Activated CD8-positive, alpha-beta T cell treated with anti-CD3 and anti-CD28 coated beads, Interleukin-2, amount 10 ng/mL, durations not matched to agents 7 days and 5 days (primary cell): ENCODE measurements at regions not wholly inside any gene's neighbourhood (a gene's known extent, or its start where the extent isn't known, plus 50 kb on each side); places are given as distances from the start of the nearest gene placed in this dataset.

Experiments
- ATAC-seq: fragments of 150-1000 bp; cut with Tn5 transposase; one replicate; pipeline ENCODE4 v1.10.0; 2021; ENCODE audit warnings: moderate library complexity
- CTCF ChIA-PET: fragments of 350-600 bp; sonication (Branson Sonifier 250); formaldehyde crosslinking; loops from one replicate; lab custom pipeline; 2021; ENCODE audit warnings: antibody characterized with exemption; lab: Charles Lee
- POLR2A ChIA-PET: fragments of 350-600 bp; sonication (Branson Sonifier 250); formaldehyde crosslinking; loops from one replicate; lab custom pipeline; 2021; ENCODE audit warnings: antibody characterized with exemption; lab: Charles Lee
- DNase-seq: peaks from one replicate; pipeline ENCODE4 v3.0.0-alpha.2; 2020
- H3K27ac Mint-ChIP-seq: one replicate; pipeline ENCODE4 v1.8.0; 2021; ENCODE audit warnings: mild to moderate bottlenecking, mixed read lengths
- H3K27me3 Mint-ChIP-seq: one replicate; pipeline ENCODE4 v1.8.0; 2021; ENCODE audit warnings: low read depth, mixed read lengths
- H3K36me3 Mint-ChIP-seq: one replicate; pipeline ENCODE4 v1.8.0; 2021; ENCODE audit warnings: low read depth, mixed read lengths
- H3K4me1 Mint-ChIP-seq: one replicate; pipeline ENCODE4 v1.8.0; 2021; ENCODE audit warnings: low read depth, mixed read lengths
- H3K4me3 Mint-ChIP-seq: one replicate; pipeline ENCODE4 v1.8.0; 2021; ENCODE audit warnings: mild to moderate bottlenecking, mixed read lengths
- H3K9me3 Mint-ChIP-seq: one replicate; pipeline ENCODE4 v1.8.0; 2022; ENCODE audit warnings: mixed read lengths; ENCODE audit not compliant: insufficient read depth

GRCh38 chr4:125444166-125444565 lies 129.4 kb downstream of the FAT4 start:
- Mint-ChIP-seq H3K9me3 (peaks cover 5% of the 10 kb centered on the region), H3K27me3 (no peaks in the 10 kb centered on the region), H3K27ac (no peak overlapping the region), H3K36me3 (no peaks in the 10 kb centered on the region), H3K4me1 (no peaks in the 10 kb centered on the region), H3K4me3 (no peak overlapping the region)
- ATAC-seq (no peak), DNase-seq (no peak)
- CTCF ChIA-PET = no interaction called here
- POLR2A ChIA-PET = no interaction called here

GRCh38 chr4:125445525-125445924 lies 130.8 kb downstream of the FAT4 start:
- Mint-ChIP-seq H3K4me3 (no peak overlapping the region), H3K4me1 (no peaks in the 10 kb centered on the region), H3K27me3 (no peaks in the 10 kb centered on the region), H3K9me3 (peaks cover 5% of the 10 kb centered on the region), H3K27ac (no peak overlapping the region), H3K36me3 (no peaks in the 10 kb centered on the region)
- ATAC-seq (no peak), DNase-seq (no peak)
- POLR2A ChIA-PET = no interaction called here
- CTCF ChIA-PET = no interaction called here

- Mint-ChIP-seq H3K27ac (no peak overlapping the region), H3K4me3 (no peak overlapping the region), H3K27me3 (no peaks in the 10 kb centered on the region), H3K9me3 (peaks cover 5% of the 10 kb centered on the region), H3K36me3 (no peaks in the 10 kb centered on the region), H3K4me1 (no peaks in the 10 kb centered on the region)
- CTCF ChIA-PET = no interaction called here
- DNase-seq = no peak
- POLR2A ChIA-PET = no interaction called here
- ATAC-seq = no peak
Observed at GRCh38 chr4:125447551-125448290, 133.0 kb downstream of the FAT4 start.

- no peaks in the 10 kb centered on the region for H3K27me3 Mint-ChIP-seq
- CTCF ChIA-PET = no interaction called here
Observed at GRCh38 chr4:125456075-125456474, 141.3 kb downstream of the FAT4 start.

GRCh38 chr4:125459531-125459930 lies 144.8 kb downstream of the FAT4 start:
- no peak overlapping the region for H3K4me3 Mint-ChIP-seq
- H3K27ac Mint-ChIP-seq = no peak overlapping the region
- POLR2A ChIA-PET = no interaction called here
- DNase-seq = no peak
- H3K36me3 Mint-ChIP-seq = no peaks in the 10 kb centered on the region
- H3K9me3 Mint-ChIP-seq = no peaks in the 10 kb centered on the region
- CTCF ChIA-PET = no interaction called here
- ATAC-seq = no peak
- H3K4me1 Mint-ChIP-seq = no peaks in the 10 kb centered on the region
- H3K27me3 Mint-ChIP-seq = no peaks in the 10 kb centered on the region

More at GRCh38 chr4:125456075-125456474, 141.3 kb downstream of the FAT4 start:
- no peak overlapping the region for H3K27ac Mint-ChIP-seq
- no peaks in the 10 kb centered on the region for H3K36me3 Mint-ChIP-seq
- no peak overlapping the region for H3K4me3 Mint-ChIP-seq
- ATAC-seq (no peak), DNase-seq (no peak)
- POLR2A ChIA-PET = no interaction called here
- H3K9me3 Mint-ChIP-seq = no peaks in the 10 kb centered on the region
- no peaks in the 10 kb centered on the region for H3K4me1 Mint-ChIP-seq

- Mint-ChIP-seq H3K4me1 (no peaks in the 10 kb centered on the region), H3K36me3 (no peaks in the 10 kb centered on the region), H3K27ac (no peak overlapping the region), H3K4me3 (no peak overlapping the region), H3K9me3 (no peaks in the 10 kb centered on the region), H3K27me3 (no peaks in the 10 kb centered on the region)
- CTCF ChIA-PET = no interaction called here
- ATAC-seq (no peak), DNase-seq (no peak)
- POLR2A ChIA-PET = no interaction called here
Observed at GRCh38 chr4:125461676-125462363, 147.1 kb downstream of the FAT4 start.

GRCh38 chr4:125464146-125464545 lies 149.4 kb downstream of the FAT4 start:
- CTCF ChIA-PET = no interaction called here
- H3K4me3 Mint-ChIP-seq = no peak overlapping the region
- no peak for DNase-seq
- no peak overlapping the region for H3K27ac Mint-ChIP-seq
- H3K9me3 Mint-ChIP-seq = no peaks in the 10 kb centered on the region
- no peaks in the 10 kb centered on the region for H3K27me3 Mint-ChIP-seq
- H3K4me1 Mint-ChIP-seq = no peaks in the 10 kb centered on the region
- no peaks in the 10 kb centered on the region for H3K36me3 Mint-ChIP-seq
- POLR2A ChIA-PET = no interaction called here
- ATAC-seq = no peak

GRCh38 chr4:125481334-125482045 lies 166.7 kb downstream of the FAT4 start:
- Mint-ChIP-seq H3K27ac (no peak overlapping the region), H3K4me1 (no peaks in the 10 kb centered on the region), H3K4me3 (no peak overlapping the region), H3K36me3 (no peaks in the 10 kb centered on the region), H3K9me3 (no peaks in the 10 kb centered on the region), H3K27me3 (no peaks in the 10 kb centered on the region)
- ATAC-seq (no peak), DNase-seq (no peak)
- CTCF ChIA-PET = no interaction called here
- POLR2A ChIA-PET = no interaction called here

- no peaks in the 10 kb centered on the region for H3K9me3 Mint-ChIP-seq
- CTCF ChIA-PET = no interaction called here
- no peaks in the 10 kb centered on the region for H3K27me3 Mint-ChIP-seq
- no peak overlapping the region for H3K27ac Mint-ChIP-seq
- no peak for ATAC-seq
- H3K4me3 Mint-ChIP-seq = no peak overlapping the region
- DNase-seq = no peak
- POLR2A ChIA-PET = no interaction called here
- H3K4me1 Mint-ChIP-seq = no peaks in the 10 kb centered on the region
- no peaks in the 10 kb centered on the region for H3K36me3 Mint-ChIP-seq
Observed at GRCh38 chr4:125482822-125483221, 168.1 kb downstream of the FAT4 start.

- H3K36me3 Mint-ChIP-seq = no peaks in the 10 kb centered on the region
- no peaks in the 10 kb centered on the region for H3K9me3 Mint-ChIP-seq
- no peaks in the 10 kb centered on the region for H3K4me1 Mint-ChIP-seq
- CTCF ChIA-PET = no interaction called here
- no peaks in the 10 kb centered on the region for H3K27me3 Mint-ChIP-seq
- H3K27ac Mint-ChIP-seq = no peak overlapping the region
- POLR2A ChIA-PET = no interaction called here
- ATAC-seq (no peak), DNase-seq (no peak)
- no peak overlapping the region for H3K4me3 Mint-ChIP-seq
Observed at GRCh38 chr4:125483278-125483677, 168.5 kb downstream of the FAT4 start.

- DNase-seq (no peak), ATAC-seq (no peak)
- ChIA-PET POLR2A (no interaction called here), CTCF (no interaction called here)
- Mint-ChIP-seq H3K36me3 (no peaks in the 10 kb centered on the region), H3K4me3 (no peak overlapping the region), H3K9me3 (no peaks in the 10 kb centered on the region), H3K27me3 (no peaks in the 10 kb centered on the region), H3K4me1 (no peaks in the 10 kb centered on the region), H3K27ac (no peak overlapping the region)
Observed at GRCh38 chr4:125484912-125485311, 170.2 kb downstream of the FAT4 start.

GRCh38 chr4:125486351-125486750 lies 171.6 kb downstream of the FAT4 start:
- ChIA-PET CTCF (no interaction called here), POLR2A (no interaction called here)
- H3K4me1 Mint-ChIP-seq = no peaks in the 10 kb centered on the region
- ATAC-seq (no peak), DNase-seq (no peak)
- H3K27me3 Mint-ChIP-seq = no peaks in the 10 kb centered on the region
- no peaks in the 10 kb centered on the region for H3K36me3 Mint-ChIP-seq
- H3K27ac Mint-ChIP-seq = no peak overlapping the region
- no peak overlapping the region for H3K4me3 Mint-ChIP-seq
- H3K9me3 Mint-ChIP-seq = no peaks in the 10 kb centered on the region
